HG02840 (cell line): ENCODE measurements at regions not wholly inside any gene's neighbourhood (a gene's known extent, or its start where the extent isn't known, plus 50 kb on each side); places are given as distances from the start of the nearest gene placed in this dataset.

Source experiments
- ATAC-seq: cut with Tn5 transposase; IDR thresholded peaks from one replicate; pipeline ENCODE4 v1.9.1; 2021; ENCODE audit warnings: mild to moderate bottlenecking, moderate library complexity, moderate number of reproducible peaks; ENCODE audit not compliant: unreplicated experiment, low FRiP score

- no peak for ATAC-seq
These were observed 87.4 kb downstream of the CHST2 start for GRCh38 chr3:143206955-143207337.

- peak; percentile 77 for ATAC-seq
These were observed 87.9 kb downstream of the CHST2 start for GRCh38 chr3:143207338-143207961.

GRCh38 chr3:143208976-143209714 lies 89.6 kb downstream of the CHST2 start:
- no peak for ATAC-seq

GRCh38 chr3:143209715-143210059 lies 90.1 kb downstream of the CHST2 start:
- ATAC-seq, result no peak

GRCh38 chr3:143210141-143210540 lies 90.6 kb downstream of the CHST2 start:
- ATAC-seq, result no peak

GRCh38 chr3:143215059-143215458 lies 95.5 kb downstream of the CHST2 start:
- no peak for ATAC-seq
